Hematopoietic multipotent progenitor cell treated with erythropoietin and hydrocortisone succinate and interleukin-3 and kit ligand, for 6 days (in vitro differentiated cells): ENCODE measurements at regions not wholly inside any gene's neighbourhood (a gene's known extent, or its start where the extent isn't known, plus 50 kb on each side); places are given as distances from the start of the nearest gene placed in this dataset.
"Not testable (repeated sequence)": the region's sequence is repeated elsewhere in the genome, so short reads cannot be mapped to it uniquely, and the experiment has no call there.

ENCODE experiments used
- DNase-seq: peaks from one replicate; pipeline ENCODE4 v3.0.0-alpha.2; 2015

DNA sequence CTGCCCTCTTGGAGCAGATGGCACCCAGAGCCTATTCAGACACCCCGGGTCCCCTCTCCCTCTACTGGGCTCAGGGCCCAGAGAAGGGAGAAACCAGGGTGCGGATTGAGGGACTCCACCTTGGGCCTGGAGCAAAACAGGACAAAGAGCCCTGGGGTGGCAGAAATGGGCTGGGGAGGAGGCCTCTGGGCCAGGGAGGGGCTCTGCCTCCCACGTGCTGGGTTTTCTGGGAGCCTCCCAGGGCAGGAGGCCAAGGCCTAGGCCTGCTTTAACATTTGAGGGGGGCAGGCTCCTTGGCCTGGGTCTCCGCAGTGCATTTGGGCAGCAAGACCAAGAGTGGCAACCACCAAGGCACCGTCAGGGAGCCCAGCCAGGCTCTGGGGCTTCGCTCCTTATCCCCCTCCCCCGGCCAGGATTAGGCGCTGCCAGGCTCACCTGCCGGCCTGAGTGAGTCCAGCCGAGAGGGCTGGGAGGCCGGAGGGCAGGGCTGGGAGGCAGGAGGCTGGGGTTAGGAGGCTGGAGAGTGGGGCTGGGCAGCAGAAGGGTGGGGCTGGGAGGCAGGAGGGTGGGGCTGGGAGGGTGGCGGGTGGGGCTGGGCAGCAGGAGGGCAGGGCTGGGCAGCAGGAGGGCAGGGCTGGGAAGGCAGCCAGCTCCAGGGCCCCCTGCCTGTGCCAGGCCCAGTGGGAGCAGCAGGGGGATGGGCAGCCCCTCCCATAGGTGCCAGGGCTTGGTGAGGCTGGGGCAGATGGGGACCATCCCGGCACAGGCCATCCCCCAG is 101.8 kb upstream of the EIF5 start:
- peak; percentile 35 for DNase-seq

DNA sequence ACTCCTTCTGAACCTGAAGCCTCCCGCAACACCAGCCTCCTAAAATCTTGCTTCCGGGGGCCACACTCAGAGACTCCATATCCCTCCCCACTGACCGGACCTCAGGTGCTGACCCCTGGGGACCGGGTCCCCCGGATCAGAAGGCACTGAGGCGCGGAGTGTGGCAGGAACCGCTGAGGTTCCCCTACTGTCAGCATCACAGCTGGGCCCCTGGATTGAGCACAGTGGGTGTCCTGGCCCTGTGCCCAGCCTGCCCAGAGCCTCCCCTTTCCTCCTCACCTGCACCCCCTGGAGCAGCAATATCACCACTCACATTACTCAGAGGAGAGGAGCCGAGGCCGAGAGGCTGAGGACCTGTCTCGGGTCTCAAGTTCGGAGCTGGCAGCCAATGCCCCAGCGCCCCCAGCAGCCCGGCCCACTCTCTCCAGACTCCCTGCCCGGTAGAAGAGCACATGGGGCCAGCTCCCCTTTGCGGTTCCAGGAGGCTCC is 101.2 kb upstream of the EIF5 start:
- DNase-seq, result no peak

DNA sequence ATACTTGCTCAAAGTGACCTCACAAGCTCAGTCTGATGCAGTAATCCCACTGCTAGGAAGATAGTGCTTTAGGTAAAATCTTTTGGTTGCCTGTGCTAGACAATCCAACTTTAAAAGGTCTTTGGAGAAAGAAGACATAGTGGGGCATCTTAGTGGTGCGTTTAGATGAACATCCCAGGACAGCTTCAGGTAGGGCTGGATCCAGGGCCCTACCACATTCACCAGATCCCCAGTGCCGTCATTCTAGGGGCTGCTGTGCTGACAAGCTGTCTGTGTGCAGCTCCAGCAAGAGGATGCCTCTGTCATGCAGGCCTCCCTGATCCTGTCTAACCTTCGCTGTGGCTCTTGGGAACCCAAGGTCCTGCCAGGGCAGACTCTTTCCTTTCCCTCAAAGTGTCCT is 100.7 kb upstream of the EIF5 start:
- no peak for DNase-seq

GRCh38 chr14:103234826-103235225 is 99.2 kb upstream of the EIF5 start:
- DNase-seq, result not testable (repeated sequence)

DNA sequence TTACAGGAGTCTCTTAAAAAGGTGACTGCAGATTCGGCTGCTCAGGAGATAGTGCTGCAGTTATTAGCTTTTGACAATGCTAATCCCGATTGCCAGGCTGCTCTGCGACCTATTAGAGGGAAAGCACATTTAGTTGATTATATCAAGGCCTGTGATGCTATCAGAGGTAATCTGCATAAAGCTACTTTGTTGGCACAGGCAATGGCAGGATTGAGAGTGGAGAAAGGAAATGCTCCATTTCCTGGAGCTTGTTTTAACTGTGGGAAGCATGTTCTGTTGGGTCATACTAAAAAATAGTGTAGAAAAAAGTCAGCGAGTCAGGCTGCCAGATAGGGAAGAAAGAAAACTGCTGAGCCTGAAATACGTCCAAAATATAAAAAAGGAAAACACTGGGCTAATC is 98.5 kb upstream of the EIF5 start:
- not testable (repeated sequence) for DNase-seq

GRCh38 chr14:103239751-103240150 is 94.3 kb upstream of the EIF5 start:
- DNase-seq, result no peak

DNA sequence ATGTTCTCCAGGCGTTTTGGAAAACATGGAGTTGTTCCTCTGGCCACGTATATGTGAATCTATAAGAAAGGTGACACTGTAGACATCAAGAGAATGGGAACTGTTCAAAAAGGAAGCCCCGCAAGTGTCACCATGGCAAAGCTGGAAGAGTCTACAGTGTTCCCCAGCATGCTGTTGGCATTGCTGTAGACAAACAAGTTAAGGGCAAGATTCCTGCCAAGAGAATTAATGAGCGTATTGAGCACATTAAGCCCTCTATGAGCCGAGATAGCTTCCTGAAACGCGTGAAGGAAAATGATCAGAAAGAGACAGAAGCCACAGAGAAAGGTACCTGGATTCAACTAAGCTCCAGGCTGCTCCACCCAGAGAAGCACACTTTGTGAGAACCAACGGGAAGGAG is 92.5 kb upstream of the EIF5 start:
- no peak for DNase-seq

- no peak for DNase-seq
Measured at GRCh38 chr14:103243764-103244737, 90.0 kb upstream of the EIF5 start.

DNA sequence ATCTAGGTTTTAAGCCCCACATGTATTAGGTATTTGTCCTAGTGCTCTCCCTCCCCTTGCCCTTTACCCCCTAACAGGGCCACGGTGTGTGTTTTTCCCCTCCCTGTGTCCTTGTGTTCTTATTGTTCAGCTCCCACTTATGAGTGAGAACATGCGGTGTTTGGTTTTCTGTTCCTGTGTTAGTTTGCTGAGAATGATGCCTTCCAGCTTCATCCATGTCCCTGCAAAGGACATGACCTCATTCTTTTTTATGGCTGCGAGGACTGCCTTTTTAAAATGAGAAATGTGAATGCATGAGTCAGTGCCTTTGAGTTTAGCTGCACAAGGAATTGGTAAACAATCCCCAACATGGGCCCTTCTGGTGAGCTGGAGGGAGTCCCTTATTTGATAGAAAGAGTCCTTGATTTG is 88.4 kb upstream of the EIF5 start:
- not testable (repeated sequence) for DNase-seq

DNA sequence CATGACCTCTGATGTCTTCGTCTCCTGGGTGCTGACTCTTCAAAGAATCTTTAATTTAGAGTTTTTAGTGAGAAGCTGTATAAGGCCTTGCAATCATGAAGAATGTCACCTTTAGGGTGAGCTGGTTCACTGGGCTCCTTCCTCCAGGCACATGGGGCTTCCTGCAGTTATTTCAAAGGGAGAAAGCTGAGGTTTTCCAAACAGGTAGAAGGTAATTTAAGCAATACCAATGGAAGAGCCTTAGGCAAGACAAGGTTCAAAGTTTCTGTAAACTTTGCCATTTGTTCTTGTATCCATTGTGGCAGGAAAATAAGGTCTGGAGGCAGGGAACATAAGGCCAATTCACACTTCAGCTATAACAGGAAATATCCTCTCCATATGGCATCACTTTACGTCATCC is 88.0 kb upstream of the EIF5 start:
- DNase-seq, result no peak

- DNase-seq, result no peak
Measured at GRCh38 chr14:103247169-103247606, 86.8 kb upstream of the EIF5 start.

- DNase-seq, result no peak
Measured at GRCh38 chr14:103250181-103250580, 83.9 kb upstream of the EIF5 start.

- no peak for DNase-seq
Measured at GRCh38 chr14:103250874-103251273, 83.2 kb upstream of the EIF5 start.

- no peak for DNase-seq
Measured at GRCh38 chr14:103255555-103255954, 78.5 kb upstream of the EIF5 start.

GRCh38 chr14:103256406-103256805 is 77.6 kb upstream of the EIF5 start:
- no peak for DNase-seq

DNA sequence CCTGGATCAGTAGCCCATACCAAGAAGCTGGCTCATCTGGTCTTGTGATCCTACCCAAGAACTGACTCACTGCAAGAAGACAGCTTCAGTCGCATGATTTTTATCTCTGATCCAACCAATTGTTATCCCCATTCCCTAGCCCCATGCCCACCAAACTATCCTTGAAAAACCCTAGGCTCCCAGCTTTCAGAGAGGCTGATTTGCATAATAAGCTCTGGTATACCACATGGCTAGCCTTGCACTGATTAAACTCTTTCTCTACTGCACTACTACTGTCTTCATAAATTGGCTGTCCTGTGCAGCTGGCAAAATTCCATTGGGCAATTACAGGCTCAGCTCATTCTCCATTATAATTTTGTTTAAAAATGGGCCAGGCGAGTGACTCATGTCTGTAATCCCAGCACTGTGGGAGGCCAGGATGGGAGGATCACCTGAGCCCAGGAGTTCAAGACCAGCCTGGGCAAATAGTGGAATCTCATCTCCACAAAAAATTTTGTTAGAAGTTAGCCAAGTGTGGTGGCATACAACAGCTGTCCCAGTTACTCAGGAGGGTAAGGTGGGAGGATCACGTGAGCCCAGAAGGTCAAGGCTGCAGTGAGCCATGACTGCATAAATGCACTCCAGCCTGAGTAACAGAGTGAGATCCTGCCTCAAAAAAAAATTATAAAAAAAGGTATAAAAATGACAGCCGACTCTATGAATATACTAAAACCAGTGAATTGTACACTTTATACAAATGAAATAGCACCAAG is 76.7 kb upstream of the EIF5 start:
- no peak for DNase-seq

DNA sequence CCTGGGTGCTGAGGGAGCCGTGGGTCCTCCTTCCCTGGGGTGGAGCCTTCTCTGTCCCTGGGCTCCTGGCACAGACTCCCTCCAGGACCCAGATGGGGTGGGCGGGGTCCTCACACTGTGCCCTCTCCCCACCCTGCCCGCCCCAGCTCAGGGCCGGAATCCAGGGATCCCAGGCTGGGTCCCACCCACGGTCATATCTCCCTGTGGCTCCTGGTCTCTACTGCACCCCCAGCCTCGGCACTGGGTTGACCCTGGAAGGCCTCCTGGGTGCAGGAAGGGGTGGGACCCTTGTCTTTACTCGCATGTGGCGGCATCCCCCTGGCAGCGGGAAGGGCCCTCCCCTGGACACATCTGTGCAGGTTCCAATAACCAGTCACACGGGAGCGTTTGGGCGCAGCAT is 75.8 kb upstream of the EIF5 start:
- no peak for DNase-seq

DNA sequence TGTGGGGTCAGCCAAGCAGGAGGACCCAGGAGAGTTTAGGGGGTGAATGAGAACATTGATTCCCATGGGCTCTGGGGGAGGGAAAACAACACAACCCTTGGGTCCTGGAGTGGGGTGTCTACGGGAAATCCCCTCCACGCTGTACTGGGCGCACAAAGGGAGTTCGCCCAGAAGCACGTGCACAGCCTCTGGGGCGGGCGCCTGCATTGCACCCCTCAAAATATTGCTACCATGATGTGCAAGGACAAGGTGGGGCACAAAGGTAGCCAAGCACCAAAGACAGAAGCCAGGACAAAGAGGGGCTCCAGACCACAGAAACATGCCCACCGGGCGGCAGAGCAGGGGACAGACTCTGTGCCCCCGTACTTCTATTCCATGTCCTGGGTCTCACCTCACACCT is 74.9 kb upstream of the EIF5 start:
- no peak for DNase-seq

- DNase-seq, result no peak
Measured at GRCh38 chr14:103259801-103260628, 74.0 kb upstream of the EIF5 start.

DNA sequence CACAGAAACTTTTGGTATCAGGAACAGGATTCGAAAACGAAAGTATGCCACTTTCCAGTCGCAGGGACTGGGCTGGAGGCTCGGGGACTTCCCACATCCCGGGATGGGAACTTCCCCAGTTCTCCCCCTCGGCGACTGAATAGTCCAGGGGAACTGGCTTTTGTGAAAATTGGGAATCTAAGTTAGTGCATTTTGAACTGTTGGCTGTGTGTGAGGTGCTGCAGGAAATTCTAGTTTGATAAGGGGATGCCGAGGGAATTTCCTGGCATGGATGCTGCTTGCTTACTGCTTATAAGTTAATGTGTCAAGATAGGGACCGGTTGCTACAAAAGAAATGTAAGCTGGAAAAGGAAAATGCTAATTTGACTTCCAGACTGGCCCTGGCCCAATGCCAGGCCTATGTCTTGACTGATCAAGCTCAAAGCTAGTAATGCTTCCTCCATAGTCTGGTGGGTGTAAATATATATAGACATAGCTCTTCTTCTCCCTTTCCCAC is 73.4 kb upstream of the EIF5 start:
- peak; percentile 19 for DNase-seq

GRCh38 chr14:103267226-103267910 is 66.7 kb upstream of the EIF5 start:
- DNase-seq, result no peak
